ENCODE measurements at regions not wholly inside any gene's neighbourhood (a gene's known extent, or its start where the extent isn't known, plus 50 kb on each side); places are given as distances from the start of the nearest gene placed in this dataset.
A peak's percentile ranks its signal among the peaks of the same experiment; 100 is the strongest.

DNA sequence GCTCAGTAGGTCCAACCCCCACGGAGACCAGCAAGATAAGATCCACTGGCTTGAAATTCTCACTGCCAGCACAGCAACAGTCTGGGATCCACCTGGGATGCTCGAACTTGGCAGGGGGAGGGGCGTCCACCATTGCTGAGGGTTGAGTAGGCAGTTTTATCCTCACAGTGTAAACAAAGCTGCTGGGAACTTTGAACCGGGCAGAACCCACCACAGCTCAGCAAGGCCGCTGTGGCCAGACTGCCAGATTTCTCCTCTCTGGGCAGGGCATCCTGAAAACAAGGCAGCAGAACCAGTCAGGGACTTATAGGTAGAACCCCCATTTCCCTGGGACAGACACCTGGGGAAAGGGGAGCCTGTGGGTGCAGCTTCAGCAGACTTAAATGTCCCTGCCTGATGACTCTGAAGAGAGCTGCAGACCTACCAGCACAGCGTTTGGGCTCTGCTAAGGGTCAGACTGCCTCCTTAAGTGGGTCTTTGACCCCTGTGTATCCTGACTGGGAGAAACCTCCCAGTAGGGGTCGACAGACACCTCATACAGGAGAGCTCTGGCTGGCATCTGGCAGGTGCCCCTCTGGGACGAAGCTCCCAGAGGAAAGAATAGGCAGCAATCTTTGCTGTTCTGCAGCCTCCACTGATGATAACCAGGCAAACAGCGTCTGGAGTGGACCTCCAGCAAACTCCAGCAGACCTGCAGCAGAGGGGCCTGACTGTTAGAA, 782.4 kb upstream of the EYS start:
- no peak overlapping the region for H3K4me3 Mint-ChIP-seq (ENCODE audit: unreplicated experiment)
- TF ChIP-seq, protein P1, sequence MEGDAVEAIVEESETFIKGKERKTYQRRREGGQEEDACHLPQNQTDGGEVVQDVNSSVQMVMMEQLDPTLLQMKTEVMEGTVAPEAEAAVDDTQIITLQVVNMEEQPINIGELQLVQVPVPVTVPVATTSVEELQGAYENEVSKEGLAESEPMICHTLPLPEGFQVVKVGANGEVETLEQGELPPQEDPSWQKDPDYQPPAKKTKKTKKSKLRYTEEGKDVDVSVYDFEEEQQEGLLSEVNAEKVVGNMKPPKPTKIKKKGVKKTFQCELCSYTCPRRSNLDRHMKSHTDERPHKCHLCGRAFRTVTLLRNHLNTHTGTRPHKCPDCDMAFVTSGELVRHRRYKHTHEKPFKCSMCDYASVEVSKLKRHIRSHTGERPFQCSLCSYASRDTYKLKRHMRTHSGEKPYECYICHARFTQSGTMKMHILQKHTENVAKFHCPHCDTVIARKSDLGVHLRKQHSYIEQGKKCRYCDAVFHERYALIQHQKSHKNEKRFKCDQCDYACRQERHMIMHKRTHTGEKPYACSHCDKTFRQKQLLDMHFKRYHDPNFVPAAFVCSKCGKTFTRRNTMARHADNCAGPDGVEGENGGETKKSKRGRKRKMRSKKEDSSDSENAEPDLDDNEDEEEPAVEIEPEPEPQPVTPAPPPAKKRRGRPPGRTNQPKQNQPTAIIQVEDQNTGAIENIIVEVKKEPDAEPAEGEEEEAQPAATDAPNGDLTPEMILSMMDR (IDR thresholded peaks at IDR 0.05), result no peak
- no peaks in the 10 kb centered on the region for H3K36me3 Mint-ChIP-seq (ENCODE audit: low read depth)
- no peak overlapping the region for H3K27ac Mint-ChIP-seq (ENCODE audit: unreplicated experiment)
- DNase-seq (ENCODE audit: low spot score), result no peak
- H3K27me3 Mint-ChIP-seq (ENCODE audit: low read depth), result no peaks in the 10 kb centered on the region
- no peaks in the 10 kb centered on the region for H3K4me1 Mint-ChIP-seq (ENCODE audit: low read depth)
- H3K9me3 Mint-ChIP-seq (ENCODE audit: low read depth), result no peaks in the 10 kb centered on the region

DNA sequence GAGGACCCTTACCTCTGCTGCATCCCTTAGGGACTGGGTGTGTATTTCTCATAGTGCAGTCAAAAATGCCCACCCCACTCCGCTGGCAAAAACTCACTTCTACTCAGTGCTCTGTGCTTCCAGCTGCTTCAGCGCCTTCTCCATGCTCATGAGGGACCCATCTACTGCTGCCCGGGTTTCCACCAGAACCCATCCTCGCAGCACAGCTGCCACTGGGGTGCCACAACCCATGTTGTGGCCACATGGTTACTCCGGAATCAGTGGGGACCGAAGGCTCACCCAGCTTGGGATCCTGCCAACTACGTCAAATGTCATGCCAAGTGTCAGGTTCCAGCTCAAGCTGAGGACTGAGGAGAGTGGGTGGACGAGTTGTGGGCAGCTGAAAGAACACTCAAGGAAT, 774.2 kb upstream of the EYS start:
- H3K9me3 Mint-ChIP-seq (ENCODE audit: low read depth), result peaks cover 2% of the 10 kb centered on the region
- no peak overlapping the region for H3K27ac Mint-ChIP-seq (ENCODE audit: unreplicated experiment)
- no peaks in the 10 kb centered on the region for H3K4me1 Mint-ChIP-seq (ENCODE audit: low read depth)
- TF ChIP-seq, protein P1 (IDR thresholded peaks at IDR 0.05), result no peak
- DNase-seq (ENCODE audit: low spot score), result no peak
- no peaks in the 10 kb centered on the region for H3K27me3 Mint-ChIP-seq (ENCODE audit: low read depth)
- H3K4me3 Mint-ChIP-seq (ENCODE audit: unreplicated experiment), result no peak overlapping the region
- H3K36me3 Mint-ChIP-seq (ENCODE audit: low read depth), result no peaks in the 10 kb centered on the region

DNA sequence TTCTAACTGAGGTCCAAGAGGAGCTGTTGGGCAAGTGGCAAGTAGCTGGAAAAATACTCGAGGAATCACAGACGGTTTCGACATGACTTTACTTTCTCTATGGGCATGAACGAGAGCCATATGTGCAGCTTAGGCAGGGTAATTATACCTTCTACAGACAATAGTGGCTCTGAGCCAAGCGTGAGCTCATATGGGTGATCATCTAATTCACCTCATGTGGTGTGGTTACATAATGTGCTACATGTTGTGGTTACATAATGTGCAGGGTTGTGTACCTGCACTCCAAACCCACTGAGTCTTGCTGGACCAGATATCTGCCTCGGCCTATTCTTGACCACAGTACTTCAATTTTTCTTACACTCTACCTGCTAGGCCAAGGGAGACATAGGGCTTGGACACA, 771.7 kb upstream of the EYS start:
- Mint-ChIP-seq H3K27ac (ENCODE audit: unreplicated experiment) (no peak overlapping the region), H3K9me3 (ENCODE audit: low read depth) (peaks cover 2% of the 10 kb centered on the region), H3K4me1 (ENCODE audit: low read depth) (no peaks in the 10 kb centered on the region), H3K4me3 (ENCODE audit: unreplicated experiment) (no peak overlapping the region), H3K27me3 (ENCODE audit: low read depth) (no peaks in the 10 kb centered on the region), H3K36me3 (ENCODE audit: low read depth) (no peaks in the 10 kb centered on the region)
- TF ChIP-seq, protein P1 (IDR thresholded peaks at IDR 0.05), result no peak
- no peak for DNase-seq (ENCODE audit: low spot score)

DNA sequence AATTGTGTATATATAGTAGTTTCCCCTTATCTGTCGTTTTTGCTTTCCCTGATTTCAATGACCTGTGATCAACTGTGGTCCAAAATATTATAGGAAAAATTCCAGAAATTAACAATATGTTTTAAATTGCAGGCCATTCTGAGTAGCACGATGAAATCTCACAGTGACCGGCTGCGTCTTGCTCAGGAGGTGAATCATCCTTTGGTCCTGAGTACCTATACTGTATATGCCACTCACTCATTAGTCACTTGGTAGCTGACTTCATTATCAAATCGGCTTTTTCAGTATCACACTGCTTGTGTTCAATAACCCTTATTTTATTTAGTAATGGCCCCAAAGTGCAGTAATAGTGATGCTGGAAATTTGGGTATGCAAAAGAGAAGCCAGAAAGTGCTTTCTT, 728.3 kb upstream of the EYS start:
- no peaks in the 10 kb centered on the region for H3K36me3 Mint-ChIP-seq (ENCODE audit: low read depth)
- H3K27me3 Mint-ChIP-seq (ENCODE audit: low read depth), result peaks cover 2% of the 10 kb centered on the region
- TF ChIP-seq, protein P1 (IDR thresholded peaks at IDR 0.05), result no peak
- DNase-seq (ENCODE audit: low spot score), result peak; percentile 19
- no peaks in the 10 kb centered on the region for H3K9me3 Mint-ChIP-seq (ENCODE audit: low read depth)
- no peaks in the 10 kb centered on the region for H3K4me1 Mint-ChIP-seq (ENCODE audit: low read depth)
- no peak overlapping the region for H3K27ac Mint-ChIP-seq (ENCODE audit: unreplicated experiment)
- H3K4me3 Mint-ChIP-seq (ENCODE audit: unreplicated experiment), result no peak overlapping the region

DNA sequence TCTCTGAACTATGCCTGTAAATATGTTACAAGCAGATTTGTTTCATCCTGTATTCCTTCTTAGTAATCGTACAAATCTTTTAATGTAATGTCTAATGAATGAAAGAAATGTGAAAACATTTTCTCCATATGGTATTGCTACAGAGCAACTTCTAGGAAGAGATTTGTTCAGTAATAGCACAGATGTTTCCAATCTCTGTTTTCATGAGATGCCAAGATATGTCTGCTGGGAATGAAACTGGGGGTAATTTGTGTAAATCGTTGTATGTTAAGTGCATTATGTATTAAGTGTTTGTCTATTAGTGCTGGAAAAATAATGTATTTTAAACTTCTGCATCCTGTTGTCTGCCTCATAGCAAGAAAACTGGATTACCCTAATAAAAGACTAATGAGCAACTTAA, 722.2 kb upstream of the EYS start:
- peaks cover 16% of the 10 kb centered on the region for H3K9me3 Mint-ChIP-seq (ENCODE audit: low read depth)
- peaks cover 1% of the 10 kb centered on the region for H3K36me3 Mint-ChIP-seq (ENCODE audit: low read depth)
- TF ChIP-seq, protein P1 (IDR thresholded peaks at IDR 0.05), result no peak
- H3K4me1 Mint-ChIP-seq (ENCODE audit: low read depth), result no peaks in the 10 kb centered on the region
- peaks cover 2% of the 10 kb centered on the region for H3K27me3 Mint-ChIP-seq (ENCODE audit: low read depth)
- no peak overlapping the region for H3K27ac Mint-ChIP-seq (ENCODE audit: unreplicated experiment)
- H3K4me3 Mint-ChIP-seq (ENCODE audit: unreplicated experiment), result no peak overlapping the region
- DNase-seq (ENCODE audit: low spot score), result no peak
